ENCODE measurements at regions not wholly inside any gene's neighbourhood (a gene's known extent, or its start where the extent isn't known, plus 50 kb on each side); places are given as distances from the start of the nearest gene placed in this dataset.

DNA sequence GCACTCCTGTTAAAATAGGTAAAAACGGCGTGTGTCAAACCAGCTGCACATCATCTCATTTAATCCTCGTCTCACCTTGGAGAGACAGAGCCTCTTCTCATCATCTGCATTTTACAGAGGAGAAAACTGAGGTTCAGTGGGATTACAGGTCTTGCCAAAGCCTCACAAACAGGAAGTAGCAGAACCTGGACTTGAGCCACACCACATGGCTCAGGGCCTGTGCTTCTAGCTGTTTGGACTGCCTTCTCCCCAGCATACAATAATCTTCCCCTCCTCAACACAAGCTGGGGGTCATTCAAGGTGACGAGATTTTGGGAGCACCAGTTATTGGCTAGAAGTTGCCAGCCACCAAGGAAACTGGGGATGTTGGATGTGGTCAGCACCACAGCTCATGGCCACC is 167.9 kb upstream of the ZC3H12A start:
- TF ChIP-seq EZH2 (IDR thresholded peaks at IDR 0.05; ENCODE audit: borderline replicate concordance, insufficient read depth, low read depth, low read length, poor library complexity, severe bottlenecking) = no peak
- TF ChIP-seq, protein P1, sequence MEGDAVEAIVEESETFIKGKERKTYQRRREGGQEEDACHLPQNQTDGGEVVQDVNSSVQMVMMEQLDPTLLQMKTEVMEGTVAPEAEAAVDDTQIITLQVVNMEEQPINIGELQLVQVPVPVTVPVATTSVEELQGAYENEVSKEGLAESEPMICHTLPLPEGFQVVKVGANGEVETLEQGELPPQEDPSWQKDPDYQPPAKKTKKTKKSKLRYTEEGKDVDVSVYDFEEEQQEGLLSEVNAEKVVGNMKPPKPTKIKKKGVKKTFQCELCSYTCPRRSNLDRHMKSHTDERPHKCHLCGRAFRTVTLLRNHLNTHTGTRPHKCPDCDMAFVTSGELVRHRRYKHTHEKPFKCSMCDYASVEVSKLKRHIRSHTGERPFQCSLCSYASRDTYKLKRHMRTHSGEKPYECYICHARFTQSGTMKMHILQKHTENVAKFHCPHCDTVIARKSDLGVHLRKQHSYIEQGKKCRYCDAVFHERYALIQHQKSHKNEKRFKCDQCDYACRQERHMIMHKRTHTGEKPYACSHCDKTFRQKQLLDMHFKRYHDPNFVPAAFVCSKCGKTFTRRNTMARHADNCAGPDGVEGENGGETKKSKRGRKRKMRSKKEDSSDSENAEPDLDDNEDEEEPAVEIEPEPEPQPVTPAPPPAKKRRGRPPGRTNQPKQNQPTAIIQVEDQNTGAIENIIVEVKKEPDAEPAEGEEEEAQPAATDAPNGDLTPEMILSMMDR (IDR thresholded peaks at IDR 0.05) = no peak
